K562 (cell line): ENCODE measurements at regions not wholly inside any gene's neighbourhood (a gene's known extent, or its start where the extent isn't known, plus 50 kb on each side); places are given as distances from the start of the nearest gene placed in this dataset.

ENCODE experiments used
- DDX20 ChIP-seq: fragments of 450-650 bp; IDR thresholded peaks from 2 replicates; pipeline ENCODE4 v1.6.1; 2016; ENCODE audit warnings: missing genetic modification characterization, low read depth, mild to moderate bottlenecking, missing compliant biosample characterization, moderate library complexity
- DPF2 ChIP-seq: fragments of 450-650 bp; IDR thresholded peaks from 2 replicates; pipeline ENCODE4 v1.6.1; 2016
- FOXA3 ChIP-seq, 2 experiments: fragments of 450-650 bp in 1 of 2; sonication (generic) in 1 of 2; formaldehyde crosslinking; IDR thresholded peaks in 1 of 2; conservative IDR thresholded peaks in 1 of 2; 2 replicates each; pipeline versions ENCODE4 v1.4.0 to v1.8.0; 2020 to 2022; ENCODE audit warnings: mild to moderate bottlenecking in 2 of 2, missing genetic modification reagents in 1 of 2
- ILF3 ChIP-seq: fragments of 450-650 bp; IDR thresholded peaks from 2 replicates; pipeline ENCODE4 v1.6.1; 2018; ENCODE audit warnings: antibody characterized with exemption, mild to moderate bottlenecking, moderate library complexity, borderline replicate concordance
- KDM1A ChIP-seq, 2 experiments: fragments of 450-650 bp; IDR thresholded peaks; 2 replicates each; pipeline ENCODE4 v1.6.1; 2016; ENCODE audit warnings: mild to moderate bottlenecking in 2 of 2
- RAD21 ChIP-seq, 2 experiments: fragments of 250-450 bp in 1 of 2; fragments of 450-650 bp in 1 of 2; sonication (Bioruptor Pico) in 1 of 2; formaldehyde crosslinking in 1 of 2; IDR thresholded peaks in 1 of 2; conservative IDR thresholded peaks in 1 of 2; 2 replicates each; pipeline versions ENCODE4 v1.4.0 to v1.8.0; 2020 to 2022; ENCODE audit warnings: mild to moderate bottlenecking in 2 of 2, moderate library complexity in 1 of 2
- TFAM ChIP-seq: fragments of 250-450 bp; sonication (Bioruptor Pico); conservative IDR thresholded peaks from 2 replicates; pipeline ENCODE4 v1.5.0; 2021; ENCODE audit warnings: mild to moderate bottlenecking, moderate library complexity
- ZEB2 ChIP-seq: fragments of 450-650 bp; IDR thresholded peaks from 2 replicates; pipeline ENCODE4 v1.6.1; 2016
- ZFP30 ChIP-seq: fragments of 250-450 bp; sonication (Bioruptor Pico); IDR thresholded peaks from 2 replicates; pipeline ENCODE4 v1.8.0; 2022; ENCODE audit warnings: moderate library complexity, mild to moderate bottlenecking, inconsistent platforms, borderline replicate concordance
- TF ChIP-seq, protein P1 (sequence below): fragments of 250-450 bp; sonication (Bioruptor Pico); IDR thresholded peaks from 2 replicates; pipeline ENCODE4 v1.8.0; 2021; ENCODE audit warnings: moderate library complexity, mild to moderate bottlenecking, inconsistent platforms
- TF ChIP-seq, protein P2 (sequence below): sonication (generic); formaldehyde crosslinking; IDR thresholded peaks from 2 replicates; pipeline ENCODE4 v1.8.1; 2023; ENCODE audit warnings: mild to moderate bottlenecking, missing genetic modification reagents

DNA sequence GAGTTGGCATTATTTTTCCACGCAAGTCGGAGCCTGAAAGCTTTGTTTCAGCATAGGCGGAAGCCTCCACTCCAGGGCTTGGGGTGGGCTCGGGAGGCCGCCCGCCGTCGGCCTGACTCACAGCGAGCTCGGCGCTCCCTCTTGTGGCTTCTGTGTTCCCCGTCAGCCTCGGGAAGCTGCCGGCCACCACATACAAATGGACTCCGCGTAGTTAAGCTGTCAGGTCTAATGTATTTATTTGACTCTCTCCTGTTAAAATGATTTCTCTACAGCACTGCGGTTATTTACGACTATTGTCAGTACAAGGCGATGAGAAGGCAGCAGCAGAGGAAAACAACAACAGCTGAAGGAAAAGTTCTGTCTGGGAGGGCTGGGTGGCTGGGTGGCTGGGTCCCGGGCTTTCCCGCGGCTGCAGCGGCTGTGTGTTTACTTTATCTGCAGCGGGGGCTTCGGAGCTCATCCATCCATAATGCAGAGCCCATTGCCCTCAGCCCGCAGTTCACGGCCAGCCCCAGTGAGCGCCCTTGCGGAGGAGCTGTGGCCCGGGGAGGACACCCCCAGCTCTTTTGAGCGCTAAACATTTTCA is 375.7 kb upstream of the CAMK1G start (continued):
- TF ChIP-seq KDM1A (IDR thresholded peaks at IDR 0.05): no peak
- TF ChIP-seq, protein P1, sequence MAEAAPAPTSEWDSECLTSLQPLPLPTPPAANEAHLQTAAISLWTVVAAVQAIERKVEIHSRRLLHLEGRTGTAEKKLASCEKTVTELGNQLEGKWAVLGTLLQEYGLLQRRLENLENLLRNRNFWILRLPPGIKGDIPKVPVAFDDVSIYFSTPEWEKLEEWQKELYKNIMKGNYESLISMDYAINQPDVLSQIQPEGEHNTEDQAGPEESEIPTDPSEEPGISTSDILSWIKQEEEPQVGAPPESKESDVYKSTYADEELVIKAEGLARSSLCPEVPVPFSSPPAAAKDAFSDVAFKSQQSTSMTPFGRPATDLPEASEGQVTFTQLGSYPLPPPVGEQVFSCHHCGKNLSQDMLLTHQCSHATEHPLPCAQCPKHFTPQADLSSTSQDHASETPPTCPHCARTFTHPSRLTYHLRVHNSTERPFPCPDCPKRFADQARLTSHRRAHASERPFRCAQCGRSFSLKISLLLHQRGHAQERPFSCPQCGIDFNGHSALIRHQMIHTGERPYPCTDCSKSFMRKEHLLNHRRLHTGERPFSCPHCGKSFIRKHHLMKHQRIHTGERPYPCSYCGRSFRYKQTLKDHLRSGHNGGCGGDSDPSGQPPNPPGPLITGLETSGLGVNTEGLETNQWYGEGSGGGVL (CRISPR knock-in tag): no peak
- no peak for TF ChIP-seq TFAM
- no peak for TF ChIP-seq ZFP30
- no peak for TF ChIP-seq ZEB2
- TF ChIP-seq ILF3: no peak
- TF ChIP-seq FOXA3 (CRISPR knock-in tag; conservative IDR thresholded peaks at IDR 0.05 in 1 of 2, IDR thresholded peaks at IDR 0.05 in 1 of 2): no peak
- TF ChIP-seq DDX20 (tag): no peak
- TF ChIP-seq DPF2: no peak
- TF ChIP-seq, protein P2, sequence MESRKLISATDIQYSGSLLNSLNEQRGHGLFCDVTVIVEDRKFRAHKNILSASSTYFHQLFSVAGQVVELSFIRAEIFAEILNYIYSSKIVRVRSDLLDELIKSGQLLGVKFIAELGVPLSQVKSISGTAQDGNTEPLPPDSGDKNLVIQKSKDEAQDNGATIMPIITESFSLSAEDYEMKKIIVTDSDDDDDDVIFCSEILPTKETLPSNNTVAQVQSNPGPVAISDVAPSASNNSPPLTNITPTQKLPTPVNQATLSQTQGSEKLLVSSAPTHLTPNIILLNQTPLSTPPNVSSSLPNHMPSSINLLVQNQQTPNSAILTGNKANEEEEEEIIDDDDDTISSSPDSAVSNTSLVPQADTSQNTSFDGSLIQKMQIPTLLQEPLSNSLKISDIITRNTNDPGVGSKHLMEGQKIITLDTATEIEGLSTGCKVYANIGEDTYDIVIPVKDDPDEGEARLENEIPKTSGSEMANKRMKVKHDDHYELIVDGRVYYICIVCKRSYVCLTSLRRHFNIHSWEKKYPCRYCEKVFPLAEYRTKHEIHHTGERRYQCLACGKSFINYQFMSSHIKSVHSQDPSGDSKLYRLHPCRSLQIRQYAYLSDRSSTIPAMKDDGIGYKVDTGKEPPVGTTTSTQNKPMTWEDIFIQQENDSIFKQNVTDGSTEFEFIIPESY (CRISPR knock-in tag): no peak
- peak; percentile 21 to 63; a peak in 2 of 4 replicates for TF ChIP-seq RAD21 (CRISPR knock-in tag; conservative IDR thresholded peaks at IDR 0.05 in 1 of 2, IDR thresholded peaks at IDR 0.05 in 1 of 2)
